HEK293 (cell line): ENCODE measurements at regions not wholly inside any gene's neighbourhood (a gene's known extent, or its start where the extent isn't known, plus 50 kb on each side); places are given as distances from the start of the nearest gene placed in this dataset.

Experiments used
- KLF10 ChIP-seq: fragments of 450-650 bp; IDR thresholded peaks from 2 replicates; pipeline ENCODE4 v1.5.1; 2018; ENCODE audit warnings: missing biosample characterization, mild to moderate bottlenecking, missing genetic modification characterization
- MYNN ChIP-seq: fragments of 450-650 bp; formaldehyde crosslinking; IDR thresholded peaks from 2 replicates; pipeline ENCODE4 v1.5.1; 2016; ENCODE audit warnings: missing biosample characterization, missing genetic modification characterization, borderline replicate concordance
- MZF1 ChIP-seq: fragments of 450-650 bp; formaldehyde crosslinking; IDR thresholded peaks from 2 replicates; pipeline ENCODE4 v1.5.1; 2017; ENCODE audit warnings: missing biosample characterization, missing genetic modification characterization, borderline replicate concordance
- REST ChIP-seq: fragments of 450-650 bp; formaldehyde crosslinking; IDR thresholded peaks from 2 replicates; pipeline ENCODE4 v1.5.1; 2016; ENCODE audit warnings: missing biosample characterization, missing genetic modification characterization
- ZBTB10 ChIP-seq: fragments of 450-650 bp; formaldehyde crosslinking; IDR thresholded peaks from 2 replicates; pipeline ENCODE4 v1.5.1; 2016; ENCODE audit warnings: missing biosample characterization, missing genetic modification characterization
- ZBTB20 ChIP-seq: fragments of 450-650 bp; formaldehyde crosslinking; IDR thresholded peaks from 2 replicates; pipeline ENCODE4 v1.5.1; 2016; ENCODE audit warnings: missing biosample characterization, missing genetic modification characterization
- ZBTB21 ChIP-seq: fragments of 450-650 bp; formaldehyde crosslinking; IDR thresholded peaks from 2 replicates; pipeline ENCODE4 v1.5.1; 2017; ENCODE audit warnings: missing biosample characterization, missing genetic modification characterization
- ZNF146 ChIP-seq: fragments of 450-650 bp; formaldehyde crosslinking; IDR thresholded peaks from 2 replicates; pipeline ENCODE4 v1.5.1; 2016; ENCODE audit warnings: missing biosample characterization, missing genetic modification characterization
- ZNF324 ChIP-seq: fragments of 450-650 bp; formaldehyde crosslinking; IDR thresholded peaks from 2 replicates; pipeline ENCODE4 v1.5.1; 2016; ENCODE audit warnings: missing biosample characterization, missing genetic modification characterization
- ZNF404 ChIP-seq: fragments of 450-650 bp; formaldehyde crosslinking; IDR thresholded peaks from 2 replicates; pipeline ENCODE4 v1.5.1; 2017; ENCODE audit warnings: missing biosample characterization, missing genetic modification characterization
- ZNF501 ChIP-seq: fragments of 450-650 bp; formaldehyde crosslinking; IDR thresholded peaks from 2 replicates; pipeline ENCODE4 v1.5.1; 2016; ENCODE audit warnings: missing biosample characterization, missing genetic modification characterization
- ZNF654 ChIP-seq: fragments of 450-650 bp; formaldehyde crosslinking; IDR thresholded peaks from 2 replicates; pipeline ENCODE4 v1.5.1; 2016; ENCODE audit warnings: low read depth, missing biosample characterization, missing genetic modification characterization
- TF ChIP-seq, protein P1 (sequence below): fragments of 450-650 bp; formaldehyde crosslinking; IDR thresholded peaks from 2 replicates; pipeline ENCODE4 v1.5.1; 2016; ENCODE audit warnings: missing biosample characterization, missing genetic modification characterization

DNA sequence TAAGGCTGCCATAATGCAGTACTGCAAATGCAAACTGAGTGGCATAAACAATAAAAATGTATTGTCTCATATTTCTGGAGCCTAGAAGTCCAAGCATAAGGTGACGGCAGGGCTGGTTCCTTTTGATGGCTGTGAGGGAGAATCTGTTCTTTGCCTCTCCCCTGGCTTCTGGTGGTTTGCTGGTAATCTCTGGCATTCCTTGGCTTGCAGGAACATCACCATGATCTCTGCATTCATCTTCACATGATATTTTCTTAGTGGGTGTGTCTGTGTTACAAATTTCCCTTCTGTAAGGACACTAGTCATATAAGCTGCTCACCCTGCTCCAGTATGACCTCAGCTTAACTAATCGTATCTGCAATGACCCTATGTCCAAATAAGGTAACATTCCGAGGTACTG, 1104.2 kb upstream of the CITED2 start:
- TF ChIP-seq, protein P1, sequence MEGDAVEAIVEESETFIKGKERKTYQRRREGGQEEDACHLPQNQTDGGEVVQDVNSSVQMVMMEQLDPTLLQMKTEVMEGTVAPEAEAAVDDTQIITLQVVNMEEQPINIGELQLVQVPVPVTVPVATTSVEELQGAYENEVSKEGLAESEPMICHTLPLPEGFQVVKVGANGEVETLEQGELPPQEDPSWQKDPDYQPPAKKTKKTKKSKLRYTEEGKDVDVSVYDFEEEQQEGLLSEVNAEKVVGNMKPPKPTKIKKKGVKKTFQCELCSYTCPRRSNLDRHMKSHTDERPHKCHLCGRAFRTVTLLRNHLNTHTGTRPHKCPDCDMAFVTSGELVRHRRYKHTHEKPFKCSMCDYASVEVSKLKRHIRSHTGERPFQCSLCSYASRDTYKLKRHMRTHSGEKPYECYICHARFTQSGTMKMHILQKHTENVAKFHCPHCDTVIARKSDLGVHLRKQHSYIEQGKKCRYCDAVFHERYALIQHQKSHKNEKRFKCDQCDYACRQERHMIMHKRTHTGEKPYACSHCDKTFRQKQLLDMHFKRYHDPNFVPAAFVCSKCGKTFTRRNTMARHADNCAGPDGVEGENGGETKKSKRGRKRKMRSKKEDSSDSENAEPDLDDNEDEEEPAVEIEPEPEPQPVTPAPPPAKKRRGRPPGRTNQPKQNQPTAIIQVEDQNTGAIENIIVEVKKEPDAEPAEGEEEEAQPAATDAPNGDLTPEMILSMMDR = no peak
- TF ChIP-seq ZBTB20 (tag by site-specific recombination) (no peak), ZBTB21 (tag by site-specific recombination) (no peak), ZBTB10 (tag by site-specific recombination) (no peak), ZNF146 (tag by site-specific recombination) (no peak), ZNF404 (tag by site-specific recombination) (no peak), REST (tag by site-specific recombination) (no peak), ZNF501 (tag by site-specific recombination) (no peak), KLF10 (no peak), MZF1 (tag by site-specific recombination) (no peak), ZNF654 (tag by site-specific recombination) (no peak), ZNF324 (tag by site-specific recombination) (no peak), MYNN (tag by site-specific recombination) (no peak)
